HepG2 (cell line): ENCODE measurements at regions not wholly inside any gene's neighbourhood (a gene's known extent, or its start where the extent isn't known, plus 50 kb on each side); places are given as distances from the start of the nearest gene placed in this dataset.

Experiments used
- ATAC-seq: fragments of 200-7000 bp; cut with Tn5 transposase; 3 replicates; pipeline ENCODE4 v1.9.1; 2020; ENCODE audit warnings: mild to moderate bottlenecking, moderate library complexity
- BruUV-seq: library from RNA; stranded (reverse); fragments of 400-500 nt; replicated peaks from 2 replicates; lab custom pipeline; 2021; lab: Mats Ljungman, UMichigan
- CTCF ChIA-PET: fragments of 300-600 bp; formaldehyde crosslinking; extraction: SDS; loops from one replicate; lab custom pipeline; 2021; ENCODE audit warnings: low total read pairs, inconsistent platforms, low intra/inter-chr PET ratio; lab: Yijun Ruan, JAX
- POLR2A ChIA-PET: fragments of 350-600 bp; sonication (Branson Sonifier 250); formaldehyde crosslinking; loops from one replicate; lab custom pipeline; 2020; ENCODE audit warnings: antibody characterized with exemption, inconsistent platforms; lab: Yijun Ruan, JAX
- DNase-seq: peaks from one replicate; pipeline ENCODE4 v3.0.0-alpha.2; 2015; ENCODE audit warnings: low spot score
- FAIRE-seq: peaks from 3 replicates; lab custom pipeline; 2011; peaks lifted over from hg19 to GRCh38; lab: Jason Lieb, UNC
- H2AFZ ChIP-seq: one replicate; pipeline ENCODE4 v1.6.1; 2011; ENCODE audit warnings: low read length, inconsistent platforms
- H3K27ac ChIP-seq: fragments of 300-600 bp; 3 replicates; pipeline ENCODE4 v1.8.0; 2011; ENCODE audit warnings: mixed run types, mild to moderate bottlenecking, mixed read lengths, low read length, inconsistent platforms; ENCODE audit not compliant: insufficient read depth; ENCODE audit errors: extremely low read length
- H3K27me3 ChIP-seq, 2 experiments: fragments of 200-600 bp in 1 of 2; 2 replicates in 1 of 2; 3 replicates in 1 of 2; pipeline versions ENCODE4 v1.6.0 to v1.8.0; 2011; ENCODE audit warnings: low read length in 2 of 2, mild to moderate bottlenecking in 2 of 2, moderate library complexity in 2 of 2, inconsistent platforms in 1 of 2; ENCODE audit not compliant: insufficient read depth in 2 of 2, control insufficient read depth in 1 of 2
- H3K36me3 ChIP-seq, 2 experiments: fragments of 200-600 bp in 1 of 2; replicated peaks in 1 of 2; 2 replicates in 1 of 2; 3 replicates in 1 of 2; pipeline versions ENCODE4 v1.5.1 to v1.8.0; 2011; ENCODE audit warnings: low read length in 2 of 2, inconsistent platforms in 1 of 2; ENCODE audit not compliant: insufficient read depth in 2 of 2, control insufficient read depth in 1 of 2
- H3K4me1 ChIP-seq: 2 replicates; pipeline ENCODE4 v1.5.1; 2012; ENCODE audit warnings: low read length, inconsistent platforms; ENCODE audit not compliant: insufficient read depth
- H3K4me2 ChIP-seq: 2 replicates; pipeline ENCODE4 v1.6.0; 2011; ENCODE audit warnings: low read depth, low read length, inconsistent platforms
- H3K4me3 ChIP-seq, 3 experiments: fragments of 200-600 bp in 1 of 3; sonication (generic), shearing (Covaris generic) in 1 of 3; replicated peaks in 1 of 3; 2 replicates each; pipeline ENCODE4 v1.5.1; 2011 to 2016; ENCODE audit warnings: low read length in 3 of 3, inconsistent platforms in 2 of 3, low read depth in 2 of 3, mild to moderate bottlenecking in 2 of 3, control low read depth in 1 of 3, mixed read lengths in 1 of 3; ENCODE audit not compliant: insufficient read depth in 1 of 3
- H3K79me2 ChIP-seq: one replicate; pipeline ENCODE4 v1.6.1; 2011; ENCODE audit warnings: low read length, inconsistent platforms; ENCODE audit not compliant: insufficient read depth
- H3K9ac ChIP-seq: 2 replicates; pipeline ENCODE4 v1.6.0; 2011; ENCODE audit warnings: mild to moderate bottlenecking, low read depth, low read length, inconsistent platforms; ENCODE audit not compliant: insufficient read depth
- H3K9me3 ChIP-seq: 2 replicates; pipeline ENCODE4 v1.5.1; 2012; ENCODE audit warnings: mild to moderate bottlenecking, low read length
- H4K20me1 ChIP-seq: 2 replicates; pipeline ENCODE4 v1.6.0; 2011; ENCODE audit warnings: inconsistent platforms, mild to moderate bottlenecking, low read length, moderate library complexity; ENCODE audit not compliant: insufficient read depth
- HDAC1 ChIP-seq: sonication (generic); formaldehyde crosslinking; IDR thresholded peaks from 2 replicates; pipeline ENCODE4 v1.5.1; 2020; ENCODE audit warnings: mild to moderate bottlenecking, missing genetic modification reagents
- MNT ChIP-seq: fragments of 450-650 bp; IDR thresholded peaks from 2 replicates; pipeline ENCODE4 v1.6.1; 2016
- MTA3 ChIP-seq: sonication (generic); formaldehyde crosslinking; IDR thresholded peaks from 2 replicates; pipeline ENCODE4 v1.4.0; 2020; ENCODE audit warnings: missing genetic modification reagents
- NAIF1 ChIP-seq: sonication (generic); formaldehyde crosslinking; IDR thresholded peaks from 2 replicates; pipeline ENCODE4 v1.5.0; 2020; ENCODE audit warnings: mild to moderate bottlenecking, missing genetic modification reagents, borderline replicate concordance
- SMAD1 ChIP-seq: sonication (generic); formaldehyde crosslinking; IDR thresholded peaks from 2 replicates; pipeline ENCODE4 v1.4.0; 2020; ENCODE audit warnings: missing genetic modification reagents, low read depth, mild to moderate bottlenecking, borderline replicate concordance
- U2AF1 ChIP-seq: fragments of 200-400 bp; formaldehyde crosslinking; optimal IDR thresholded peaks from 2 replicates; pipeline ENCODE3; 2017; ENCODE audit warnings: mild to moderate bottlenecking, low read depth, low read length
- ZBTB43 ChIP-seq: sonication (generic); formaldehyde crosslinking; conservative IDR thresholded peaks from 2 replicates; pipeline ENCODE4 v1.4.0; 2020; ENCODE audit warnings: missing genetic modification reagents
- ZNF24 ChIP-seq: fragments of 450-650 bp; IDR thresholded peaks from 2 replicates; pipeline ENCODE4 v1.6.1; 2017; ENCODE audit warnings: antibody characterized with exemption, mild to moderate bottlenecking
- ZNF343 ChIP-seq: sonication (generic); formaldehyde crosslinking; IDR thresholded peaks from 2 replicates; pipeline ENCODE4 v1.4.0; 2020; ENCODE audit warnings: mild to moderate bottlenecking, missing genetic modification reagents
- ZNF724P ChIP-seq: sonication (generic); formaldehyde crosslinking; IDR thresholded peaks from 2 replicates; pipeline ENCODE4 v1.8.0; 2022; ENCODE audit warnings: missing genetic modification reagents, borderline replicate concordance
- WGBS: methylation state at CpG from one replicate; pipeline ENCODE4 v1.1.6; 2017; ENCODE audit warnings: low lambda C conversion rate; 5-methylcytosine and 5-hydroxymethylcytosine counted together
- in situ Hi-C: cut with HindIII; loops from 2 replicates; pipeline ENCODE4 v1.10.0; 2017; ENCODE audit warnings: low pct_unique_long_range_greater_than_20kb; ENCODE audit not compliant: extremely low pct_ligation_motif_present
- intact Hi-C: fragments of 100-400 bp; cut with micrococcal nuclease; formaldehyde crosslinking; loops from one replicate; pipeline ENCODE4 v1.10.0; 2022; ENCODE audit not compliant: unreplicated experiment

DNA sequence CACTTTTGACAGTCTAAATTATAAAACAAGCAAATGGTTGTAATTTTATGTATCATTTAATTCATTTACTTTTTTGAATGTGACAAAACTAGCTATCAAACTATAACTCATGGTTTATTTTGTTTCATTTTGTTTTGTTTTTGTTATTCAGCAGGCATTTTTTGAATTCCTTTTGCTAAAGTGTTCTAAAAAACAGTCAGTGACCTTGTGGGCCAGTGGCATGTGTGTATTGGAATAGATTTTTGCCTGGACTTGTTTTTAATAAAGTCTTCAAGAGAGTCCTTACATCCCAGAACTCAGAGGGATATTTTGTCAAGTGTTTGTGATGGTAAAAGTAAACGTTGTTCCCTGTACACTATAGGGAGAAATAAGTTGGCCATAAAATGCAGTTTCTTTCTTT, 369.7 kb upstream of the SYT1 start (continued):
- TF ChIP-seq ZNF24 (no peak), ZBTB43 (CRISPR knock-in tag) (no peak), NAIF1 (CRISPR knock-in tag) (no peak), MTA3 (CRISPR knock-in tag) (no peak), U2AF1 (no peak), ZNF343 (CRISPR knock-in tag) (no peak)

DNA sequence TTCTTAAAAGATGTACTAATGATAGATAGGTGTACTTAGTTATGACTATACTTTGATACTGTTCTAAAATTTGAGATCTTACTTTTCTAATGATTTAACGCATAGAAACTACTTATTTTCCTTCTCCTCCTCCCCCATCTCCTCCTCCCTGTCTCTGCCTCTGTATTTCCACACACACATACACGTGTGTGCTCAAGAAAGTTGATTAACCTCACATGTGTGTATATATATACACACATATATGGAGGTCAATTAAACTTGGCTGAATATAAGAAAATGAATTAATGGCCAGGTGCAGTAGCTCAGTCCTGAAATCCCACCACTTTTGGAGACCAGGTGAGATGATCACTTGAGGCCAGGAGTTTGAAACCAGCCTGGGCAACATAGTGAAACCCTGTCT, 362.7 kb upstream of the SYT1 start:
- no TSS peak for BruUV-seq

More for the DNA sequence above, 362.7 kb upstream of the SYT1 start:
- Histone ChIP-seq H3K4me1 (no peaks in the 10 kb centered on the region), H3K9ac (no peak overlapping the region), H3K79me2 (no peaks in the 10 kb centered on the region), H4K20me1 (no peaks in the 10 kb centered on the region), H3K27ac (no peak overlapping the region), H3K9me3 (no peaks in the 10 kb centered on the region), H3K4me3 (no peak overlapping the region), H2AFZ (no peak overlapping the region), H3K27me3 (no peaks in the 10 kb centered on the region), H3K4me2 (no peak overlapping the region), H3K36me3 (no peaks in the 10 kb centered on the region)
- no peak for ATAC-seq
- no peak for FAIRE-seq
- in situ Hi-C loops (no loop called here), intact Hi-C loops (no loop called here)
- POLR2A ChIA-PET: no interaction called here
- DNase-seq: no peak
- CTCF ChIA-PET: no interaction called here
- no peak for TF ChIP-seq SMAD1 (CRISPR knock-in tag)
- TF ChIP-seq ZNF724P (CRISPR knock-in tag): no peak
- peak; percentile 94 for TF ChIP-seq MNT
- TF ChIP-seq HDAC1 (CRISPR knock-in tag): no peak
- 0% methylated on average over 2 of the region's 2 CpGs for WGBS
